SK-MEL-5 (cell line): ENCODE measurements at regions not wholly inside any gene's neighbourhood (a gene's known extent, or its start where the extent isn't known, plus 50 kb on each side); places are given as distances from the start of the nearest gene placed in this dataset.
"Not testable (repeated sequence)": the region's sequence is repeated elsewhere in the genome, so short reads cannot be mapped to it uniquely, and the experiment has no call there.

Experiments used
- DNase-seq: peaks from one replicate; pipeline ENCODE4 v3.0.0-alpha.2; 2016; ENCODE audit warnings: low read depth, low spot score
- in situ Hi-C: cut with HindIII; loops from 2 replicates; pipeline ENCODE4 v1.10.0; 2016; ENCODE audit warnings: low sequenced_read_pairs, high pct_unique_total_duplicates, low pct_unique_long_range_greater_than_20kb

DNA sequence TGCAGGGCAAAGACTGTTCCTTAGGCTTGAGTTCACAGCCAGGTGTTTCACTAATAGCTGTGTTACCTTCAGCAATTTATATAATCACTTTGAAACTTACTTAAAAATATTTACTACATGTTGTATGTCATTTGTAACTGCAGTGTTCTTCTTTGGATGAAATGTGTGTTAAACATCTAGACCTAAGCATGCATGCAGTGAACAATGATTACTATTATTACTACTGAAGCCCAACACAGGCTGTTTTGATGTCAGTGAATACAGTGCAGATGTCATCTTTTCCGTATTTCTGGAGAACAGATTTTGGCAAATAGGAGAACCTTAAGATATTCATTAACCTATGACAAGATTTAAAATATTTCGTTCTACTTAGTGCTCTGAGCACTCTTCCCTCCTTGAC is 101.8 kb upstream of the ANK2 start:
- DNase-seq, result no peak
- in situ Hi-C loops, result no loop called here

DNA sequence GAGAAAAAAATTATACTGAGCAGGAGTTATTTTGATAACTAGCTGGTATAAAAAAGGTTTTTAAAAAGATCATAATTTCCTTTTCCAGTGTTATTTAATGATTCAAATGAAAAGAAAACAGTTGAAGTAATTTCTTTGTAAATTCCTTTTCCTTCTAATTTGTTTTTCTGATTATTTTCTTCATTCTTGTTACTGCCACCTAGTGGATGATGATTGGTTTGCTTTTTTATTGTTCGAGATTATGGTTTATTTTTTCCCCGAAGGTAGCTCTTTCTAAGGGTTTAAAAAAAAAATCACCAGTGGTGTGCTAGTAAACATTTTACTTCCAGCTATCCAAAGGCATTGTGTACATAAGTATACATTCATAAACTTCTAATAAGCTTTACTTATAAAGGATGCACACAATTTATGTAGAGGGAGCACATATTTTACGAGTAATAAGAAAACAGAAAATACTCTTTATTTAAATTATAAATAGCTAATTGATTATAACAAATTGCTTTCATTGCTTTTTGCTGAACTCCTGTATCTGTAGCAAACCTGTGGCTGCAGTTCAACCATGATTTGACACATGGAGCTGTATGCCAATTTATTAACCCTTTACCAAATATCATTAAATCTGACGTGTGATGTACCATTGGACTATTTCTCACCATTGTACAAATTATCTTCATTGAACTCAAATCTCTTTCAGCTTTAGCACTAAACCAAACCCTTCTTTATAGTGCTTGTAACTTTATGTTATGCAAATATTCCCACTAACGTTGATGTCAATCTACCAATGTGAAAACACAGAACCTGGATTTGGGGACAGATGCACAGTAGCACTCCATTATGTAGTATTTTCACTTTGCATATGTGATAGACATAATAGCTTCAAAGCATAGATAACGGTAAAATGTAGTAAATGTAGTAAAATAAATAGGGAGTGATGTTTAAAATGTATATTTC is 97.8 kb upstream of the ANK2 start:
- in situ Hi-C loops, result no loop called here
- DNase-seq, result peak; percentile 35

DNA sequence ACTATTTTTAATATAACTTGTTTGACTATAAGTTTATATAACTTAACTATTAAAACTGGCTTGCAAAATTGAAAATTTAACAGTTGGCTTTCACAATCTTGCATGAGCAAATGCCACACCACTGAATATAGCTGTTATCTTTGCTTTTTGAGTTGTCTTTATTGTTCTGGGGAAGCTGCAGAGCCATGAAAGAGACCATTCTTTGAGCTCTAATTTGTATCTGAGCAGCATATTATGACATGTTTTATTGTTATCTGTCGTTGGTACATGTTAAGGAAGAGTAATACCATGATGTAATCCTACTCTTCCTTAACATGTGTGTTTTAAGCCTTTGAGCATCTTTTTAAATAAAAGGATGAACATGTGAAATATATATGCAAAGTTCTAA is 97.1 kb upstream of the ANK2 start:
- DNase-seq, result peak; percentile 56

DNA sequence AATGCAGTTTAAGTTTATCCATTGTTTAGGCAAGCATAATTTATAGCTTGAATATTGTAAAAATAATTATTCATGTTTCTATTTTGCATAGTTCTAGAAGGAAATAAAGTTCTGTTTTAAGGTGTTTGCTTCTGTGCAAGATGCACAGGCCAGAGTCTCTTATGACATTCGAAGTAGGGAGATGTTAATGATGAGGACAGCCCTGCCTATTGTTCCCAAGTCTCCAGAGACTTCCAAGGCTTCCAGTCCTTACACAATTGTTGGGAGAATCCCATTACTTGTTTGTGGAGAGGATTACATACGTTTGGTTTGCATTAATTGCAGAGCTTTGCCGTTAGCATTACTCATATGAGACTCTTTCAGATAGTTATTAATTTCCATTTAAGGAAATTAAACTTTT is 96.2 kb upstream of the ANK2 start:
- peak; percentile 45 for DNase-seq
- in situ Hi-C loops, result no loop called here

More for the DNA sequence above, 97.1 kb upstream of the ANK2 start:
- in situ Hi-C loops, result no loop called here

DNA sequence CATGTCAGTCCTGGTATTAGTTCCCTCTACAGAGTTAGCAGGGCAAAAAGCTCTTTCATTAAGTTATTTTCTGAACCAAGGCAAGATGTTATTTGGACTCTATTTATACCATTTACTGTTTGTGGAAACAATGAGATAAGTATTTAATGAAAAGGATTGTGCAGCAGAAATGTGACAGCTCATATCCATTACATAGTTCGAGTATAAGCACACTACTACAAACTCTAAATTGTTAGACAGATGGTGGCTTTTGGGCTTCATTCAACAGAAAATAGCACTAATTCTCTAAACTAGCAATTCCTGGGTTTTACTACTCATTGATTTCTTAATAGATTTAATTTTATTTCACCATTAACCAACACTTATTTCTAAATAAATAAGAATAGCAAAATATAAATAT is 95.2 kb upstream of the ANK2 start:
- in situ Hi-C loops, result no loop called here
- no peak for DNase-seq

DNA sequence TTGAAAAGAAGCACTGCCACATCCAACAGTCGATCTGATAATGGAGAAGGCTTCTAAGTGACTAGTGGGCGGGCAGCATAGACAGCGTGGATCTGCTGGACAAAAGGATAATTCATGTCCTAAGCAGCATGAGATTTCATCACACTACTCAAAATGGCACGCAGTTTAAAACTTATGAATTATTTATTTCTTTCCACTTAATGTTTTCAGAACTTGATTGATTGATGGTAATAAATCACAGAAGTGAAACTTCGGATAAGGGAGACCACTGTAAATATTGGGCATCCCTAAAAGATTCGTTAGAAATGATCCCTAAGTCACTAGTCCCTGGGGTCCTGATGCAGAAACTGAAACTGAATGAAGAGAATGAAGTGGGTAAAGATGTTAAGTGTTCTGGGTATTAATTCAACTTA is 93.0 kb upstream of the ANK2 start:
- DNase-seq, result peak; percentile 76
- in situ Hi-C loops, result no loop called here

DNA sequence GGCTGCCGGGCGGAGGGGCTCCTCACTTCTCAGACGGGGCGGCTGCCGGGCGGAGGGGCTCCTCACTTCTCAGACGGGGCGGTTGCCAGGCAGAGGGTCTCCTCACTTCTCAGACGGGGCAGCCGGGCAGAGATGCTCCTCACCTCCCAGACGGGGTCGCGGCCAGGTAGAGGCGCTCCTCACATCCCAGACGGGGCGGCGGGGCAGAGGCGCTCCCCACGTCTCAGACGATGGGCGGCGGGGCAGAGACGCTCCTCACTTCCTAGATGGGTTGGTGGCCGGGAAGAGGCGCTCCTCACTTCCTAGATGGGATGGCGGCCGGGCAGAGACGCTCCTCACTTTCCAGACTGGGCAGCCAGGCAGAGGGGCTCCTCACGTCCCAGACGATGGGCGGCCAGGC is 91.7 kb upstream of the ANK2 start:
- in situ Hi-C loops, DNase-seq: not testable (repeated sequence)

DNA sequence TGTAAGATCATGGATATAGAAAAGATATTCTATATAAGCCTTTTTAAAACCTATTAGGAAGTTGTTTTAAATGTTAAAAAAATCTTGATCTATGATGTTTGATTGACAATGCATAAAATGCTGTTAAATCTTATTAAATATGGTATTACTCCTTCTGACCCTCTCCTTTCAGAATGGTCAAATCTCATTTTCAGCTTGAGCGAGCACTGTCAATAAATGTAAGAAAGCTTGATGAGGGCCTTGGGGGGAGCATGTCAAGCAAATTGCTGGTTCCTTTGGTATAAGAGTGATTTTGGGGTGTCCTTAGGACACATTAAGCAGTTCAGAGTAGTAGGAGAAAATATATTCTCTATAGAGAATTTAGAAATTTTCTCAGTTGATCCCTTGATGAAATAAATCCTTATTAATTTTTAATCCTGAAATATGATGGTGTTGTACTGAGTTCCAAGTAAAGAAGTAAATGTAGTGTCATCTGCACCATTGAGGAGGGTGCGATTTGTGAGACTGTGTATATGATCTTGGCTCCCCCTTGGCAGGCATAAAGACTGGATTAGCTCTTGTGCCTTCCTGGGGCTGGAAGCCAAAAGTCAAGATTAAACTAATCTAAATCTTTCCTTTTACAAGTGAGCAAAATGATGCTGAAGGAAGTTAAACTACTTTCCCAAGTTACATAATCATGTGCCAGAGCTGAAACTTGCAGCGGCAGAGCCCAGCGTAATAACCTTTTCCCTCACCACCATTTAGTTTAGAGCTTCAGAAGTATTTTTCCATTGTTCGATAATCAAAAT is 82.6 kb upstream of the ANK2 start:
- no peak for DNase-seq
- in situ Hi-C loops, result no loop called here

DNA sequence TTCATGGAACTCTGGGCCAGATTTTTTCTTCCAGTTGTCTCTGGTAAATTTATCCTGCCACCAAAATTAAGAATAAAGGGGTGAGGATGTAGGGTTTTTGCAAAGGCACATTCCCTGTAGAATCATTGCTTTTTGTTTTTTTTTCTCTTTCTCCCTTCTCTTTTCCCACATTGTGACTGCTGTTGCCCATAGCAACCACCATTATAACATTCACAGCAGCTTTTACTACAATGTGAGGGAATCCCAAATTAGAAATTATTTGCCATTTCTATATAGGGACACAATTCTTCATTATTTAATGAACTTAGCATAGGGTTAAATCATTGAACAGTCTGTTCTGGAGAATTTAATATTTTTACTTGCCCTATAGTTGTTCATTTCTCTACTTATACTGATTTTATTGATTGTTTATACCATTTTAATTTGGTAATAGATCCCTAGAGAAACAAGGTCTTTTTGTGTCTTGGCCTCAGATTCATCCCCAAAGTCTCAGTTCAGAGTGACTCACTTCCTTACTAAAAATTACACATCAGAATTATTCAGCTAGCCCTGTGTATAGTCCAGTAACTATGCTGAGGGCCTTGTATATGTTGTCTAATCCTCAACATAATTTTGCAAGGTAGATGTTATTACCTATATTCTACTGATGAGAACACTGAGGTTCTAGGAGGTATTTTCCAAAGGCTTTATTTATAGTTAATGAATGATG is 80.8 kb upstream of the ANK2 start:
- DNase-seq, result peak; percentile 2
- in situ Hi-C loops, result no loop called here

DNA sequence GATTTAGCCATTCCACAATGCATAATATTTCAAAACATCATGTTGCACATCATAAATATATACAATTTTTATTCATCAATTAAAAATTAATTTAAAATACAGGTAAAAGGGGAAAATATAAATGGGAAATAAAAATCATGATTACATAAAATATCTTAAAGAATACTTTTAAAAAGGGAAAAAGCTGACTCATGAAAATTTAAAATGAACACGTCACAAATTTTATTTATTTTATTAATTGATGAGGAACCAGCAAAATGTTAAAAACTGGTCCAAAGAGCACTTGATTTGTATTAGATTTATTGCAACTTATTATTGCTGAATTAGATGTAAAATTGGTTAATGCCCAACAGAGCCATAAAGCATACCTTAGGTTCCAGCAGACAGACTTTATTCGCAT is 78.5 kb upstream of the ANK2 start:
- in situ Hi-C loops, result no loop called here
- DNase-seq, result no peak

DNA sequence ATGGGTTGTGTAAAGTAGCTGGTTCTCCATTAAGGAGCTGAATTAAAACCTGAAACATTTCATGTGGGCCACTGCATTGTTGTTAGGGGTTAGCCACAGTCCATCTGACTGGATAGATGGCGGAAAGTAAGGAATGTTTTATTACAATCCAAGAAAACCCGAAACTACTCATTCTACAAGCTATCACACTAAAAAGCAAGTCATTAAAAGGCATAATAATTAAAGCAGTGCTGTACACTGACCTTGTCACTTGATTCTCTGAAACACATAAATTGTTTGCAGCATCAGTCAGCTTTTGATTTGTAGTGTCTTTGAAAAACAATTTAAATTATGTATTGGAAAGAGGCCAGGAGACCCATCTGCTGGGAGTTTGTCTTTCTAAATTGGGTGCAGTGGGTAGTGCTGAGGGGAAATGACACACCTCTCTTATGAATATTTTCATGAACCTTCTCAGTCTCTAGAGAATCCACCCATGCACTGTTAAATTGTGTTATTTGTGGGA is 75.7 kb upstream of the ANK2 start:
- DNase-seq, result no peak
- in situ Hi-C loops, result no loop called here

DNA sequence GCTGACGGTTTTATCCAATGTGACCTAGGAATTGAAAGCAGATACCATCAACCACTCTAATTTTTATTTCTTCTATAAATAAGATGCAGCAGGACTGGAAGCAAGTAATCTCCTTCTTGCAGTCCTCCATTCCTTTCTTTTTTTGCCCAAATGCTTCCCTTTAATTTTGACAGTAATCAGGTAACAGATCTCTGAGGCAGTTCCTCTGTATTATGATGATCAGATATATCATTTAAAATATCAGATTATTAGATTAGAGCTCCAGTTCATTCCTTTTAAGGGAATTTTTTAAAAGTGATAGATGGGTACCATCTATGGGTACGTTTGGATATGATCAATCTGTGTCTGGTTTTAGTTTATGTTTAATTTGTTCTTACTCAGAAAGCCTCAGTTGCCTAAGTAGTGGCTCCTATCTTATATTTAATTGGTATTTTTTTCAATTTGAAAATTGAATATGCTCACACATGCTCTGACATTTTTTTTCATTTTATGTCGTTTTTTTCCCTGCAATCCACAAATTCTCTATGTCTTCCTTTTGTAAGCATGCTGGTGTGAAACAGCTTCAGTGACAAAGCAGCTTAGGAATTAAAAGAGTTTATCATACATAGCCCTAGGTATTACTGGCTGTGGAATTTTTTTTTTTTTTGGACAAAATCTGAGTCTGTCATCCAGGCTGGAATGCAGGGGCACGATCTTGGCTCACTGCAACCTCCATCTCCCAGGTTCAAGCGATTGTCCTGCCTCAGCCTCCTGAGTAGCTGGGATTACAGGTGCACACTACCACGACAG is 73.7 kb upstream of the ANK2 start:
- in situ Hi-C loops, result no loop called here

DNA sequence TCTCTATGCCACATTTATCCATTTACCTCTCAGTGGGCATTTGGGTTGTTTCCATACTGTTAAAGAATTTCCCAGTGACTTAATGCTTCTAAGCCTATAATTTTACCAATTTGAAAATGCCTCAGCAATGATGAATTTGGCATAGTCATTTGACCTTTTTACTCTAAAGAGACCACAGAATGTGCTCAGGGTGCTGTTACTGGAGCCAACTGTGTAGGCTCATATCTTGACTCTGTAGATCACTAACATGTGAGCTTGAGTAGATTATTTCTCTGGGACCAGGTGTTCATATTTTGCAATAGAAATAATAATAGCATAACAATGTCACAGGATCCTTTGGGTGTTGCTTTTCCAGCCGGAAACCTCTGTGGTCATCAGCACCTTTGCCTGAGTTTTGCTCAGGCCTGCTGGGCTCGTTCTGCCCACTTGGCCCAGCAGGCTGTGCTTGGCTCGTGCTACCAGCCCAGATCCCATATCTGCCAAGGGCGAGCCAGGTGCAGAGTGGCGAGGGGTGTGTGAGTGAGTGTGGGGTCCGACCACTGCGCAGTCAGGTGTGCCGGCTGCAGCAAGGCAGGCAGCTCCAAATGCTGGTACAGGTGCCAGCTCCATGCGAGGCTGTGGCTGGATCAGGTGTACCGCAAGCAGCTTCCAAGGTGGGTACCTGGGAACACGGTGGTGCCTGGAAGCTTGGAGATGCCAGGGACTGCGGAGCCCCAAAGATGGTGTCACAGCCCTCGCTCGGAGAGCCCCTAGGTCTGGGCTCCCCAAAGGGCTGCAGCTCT is 70.6 kb upstream of the ANK2 start:
- in situ Hi-C loops, result no loop called here
- no peak for DNase-seq

More for the DNA sequence above, 73.7 kb upstream of the ANK2 start:
- no peak for DNase-seq

DNA sequence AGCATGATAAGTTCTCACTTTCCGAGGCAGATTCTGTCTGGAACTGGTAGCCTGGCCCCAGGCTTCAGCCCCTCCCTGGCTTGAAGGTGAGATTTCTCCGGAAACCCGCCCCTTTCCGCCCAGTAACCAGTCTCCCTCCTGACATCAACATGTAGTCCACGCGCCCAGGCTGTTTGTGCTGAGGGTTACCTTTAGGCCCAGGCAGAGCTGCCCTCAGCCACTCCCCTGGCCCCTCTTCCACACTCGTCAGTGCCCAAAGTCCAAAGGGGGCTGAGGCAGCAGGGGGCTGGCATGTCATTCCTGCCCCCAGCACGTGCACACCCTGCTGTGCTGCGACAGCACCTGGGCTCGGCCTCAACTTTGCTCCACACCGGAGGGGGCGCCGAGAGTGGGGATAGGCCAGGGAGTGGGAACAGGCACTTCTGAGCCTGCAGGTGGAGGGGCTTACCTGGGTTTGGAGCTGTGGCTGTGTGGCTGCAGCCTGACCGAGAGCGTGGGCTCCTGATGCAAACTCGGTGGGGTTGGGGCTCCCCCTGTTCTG is 69.5 kb upstream of the ANK2 start:
- no peak for DNase-seq
- in situ Hi-C loops, result no loop called here

DNA sequence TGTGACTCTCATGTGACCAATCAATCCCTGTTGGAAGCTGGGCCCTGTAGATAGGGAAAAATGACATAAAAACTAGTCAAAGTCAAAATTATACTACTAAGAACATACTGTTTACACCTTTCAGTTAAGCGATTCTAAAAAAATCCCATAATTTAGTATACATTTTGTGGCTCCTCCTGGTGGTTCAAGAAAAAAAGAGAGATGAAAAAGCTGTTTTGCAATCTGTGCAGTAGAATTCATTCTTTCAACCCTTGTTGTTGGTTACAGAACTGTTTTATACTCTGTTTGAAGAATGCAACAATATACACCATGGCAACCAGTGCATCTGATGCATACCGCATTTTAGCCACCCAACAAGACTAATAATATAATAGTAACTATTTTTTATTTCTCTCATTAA is 66.8 kb upstream of the ANK2 start:
- DNase-seq, result peak; percentile 0
- in situ Hi-C loops, result no loop called here

DNA sequence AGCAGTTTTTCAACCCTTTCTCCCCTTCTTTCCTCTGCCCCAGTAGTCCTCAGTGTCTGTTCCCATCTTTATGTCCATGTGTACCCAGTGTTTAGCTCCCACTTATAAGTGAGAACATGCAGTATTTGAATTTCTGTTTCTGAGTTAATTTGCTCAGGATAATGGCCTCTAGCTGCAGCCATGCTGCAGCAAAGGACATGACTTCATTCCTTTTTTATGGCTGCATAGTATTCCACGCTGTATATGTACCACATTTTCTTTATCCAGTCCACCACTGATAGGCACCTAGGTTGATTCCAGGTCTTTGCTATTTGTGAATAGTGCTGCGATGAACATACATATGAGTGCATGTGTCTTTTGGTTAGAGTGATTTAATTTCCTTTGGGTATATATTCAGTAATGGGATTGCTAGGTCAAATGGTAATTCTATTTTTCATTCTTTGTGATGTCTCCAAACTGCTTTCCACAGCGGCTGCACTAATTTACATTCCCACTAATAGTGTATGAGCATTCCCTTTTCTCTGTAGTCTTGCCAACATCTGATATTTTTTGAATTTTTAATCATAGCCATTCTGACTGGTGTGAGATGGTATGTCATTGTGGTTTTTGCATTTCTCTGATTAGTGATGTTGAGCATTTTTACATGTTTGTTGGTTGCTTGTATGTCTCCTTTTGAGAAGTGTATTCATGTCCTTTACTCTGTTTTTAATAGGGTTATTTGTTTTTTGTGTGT is 54.6 kb upstream of the ANK2 start:
- in situ Hi-C loops, result no loop called here
- DNase-seq, result no peak
